ENCODE measurements at regions not wholly inside any gene's neighbourhood (a gene's known extent, or its start where the extent isn't known, plus 50 kb on each side); places are given as distances from the start of the nearest gene placed in this dataset.

- Histone ChIP-seq H3K79me2 (ENCODE audit: insufficient read depth, low read depth, low read length) (no peaks in the 10 kb centered on the region), H3K9me2 (ENCODE audit: insufficient read depth, low read length) (no peaks in the 10 kb centered on the region), H3K4me2 (ENCODE audit: low read length) (no peak overlapping the region), H3K4me1 (ENCODE audit: insufficient read depth, low read length, poor library complexity, severe bottlenecking) (peaks cover 9% of the 10 kb centered on the region), H3K36me3 (ENCODE audit: insufficient read depth, low read length) (no peaks in the 10 kb centered on the region), H3K27ac (ENCODE audit: low read depth, low read length, poor library complexity, severe bottlenecking) (no peak overlapping the region), H4K20me1 (ENCODE audit: insufficient read depth, low read length) (no peaks in the 10 kb centered on the region), H3K4me3 (ENCODE audit: low read depth, low read length, poor library complexity, severe bottlenecking) (no peak overlapping the region), H3K9me3 (ENCODE audit: low read length) (no peaks in the 10 kb centered on the region), H2AFZ (ENCODE audit: low read length) (no peak overlapping the region)
- intact Hi-C loops (cut with micrococcal nuclease; ENCODE audit: unreplicated experiment) = no loop called here
- no TSS peak for BruUV-seq (replicated peaks)
- TF ChIP-seq CTCF (conservative IDR thresholded peaks at IDR 0.05; ENCODE audit: low read length) (no peak), EZH2phosphoT487 (IDR thresholded peaks at IDR 0.05; ENCODE audit: borderline replicate concordance, low read depth, low read length) (no peak)
- POLR2A ChIA-PET = no interaction called here
- CTCF ChIA-PET (ENCODE audit: unreplicated experiment) = interaction anchor here (1.0 kb wide), 1 partner anchor 17 kb away, joined by 3 read pairs; no protein-coding TSS in a partner anchor
- no peak for DNase-seq (ENCODE audit: low spot score)
Observed at GRCh38 chr6:149263321-149263720, 54.2 kb upstream of the TAB2 start.

- Histone ChIP-seq H3K27ac (ENCODE audit: low read depth, low read length, poor library complexity, severe bottlenecking) (no peak overlapping the region), H2AFZ (ENCODE audit: low read length) (no peak overlapping the region), H4K20me1 (ENCODE audit: insufficient read depth, low read length) (no peaks in the 10 kb centered on the region), H3K9me2 (ENCODE audit: insufficient read depth, low read length) (no peaks in the 10 kb centered on the region), H3K79me2 (ENCODE audit: insufficient read depth, low read depth, low read length) (no peaks in the 10 kb centered on the region), H3K4me3 (ENCODE audit: low read depth, low read length, poor library complexity, severe bottlenecking) (no peak overlapping the region), H3K4me1 (ENCODE audit: insufficient read depth, low read length, poor library complexity, severe bottlenecking) (peaks cover 9% of the 10 kb centered on the region), H3K4me2 (ENCODE audit: low read length) (no peak overlapping the region), H3K36me3 (ENCODE audit: insufficient read depth, low read length) (no peaks in the 10 kb centered on the region), H3K9me3 (ENCODE audit: low read length) (no peaks in the 10 kb centered on the region)
- ChIA-PET CTCF (ENCODE audit: unreplicated experiment) (no interaction called here), POLR2A (interaction anchor here (1.0 kb wide), 1 partner anchor 9 kb away, joined by 3 read pairs; no protein-coding TSS in a partner anchor)
- DNase-seq (ENCODE audit: low spot score) = peak; percentile 14
- intact Hi-C loops (cut with micrococcal nuclease; ENCODE audit: unreplicated experiment) = no loop called here
- no TSS peak for BruUV-seq (replicated peaks)
- TF ChIP-seq CTCF (conservative IDR thresholded peaks at IDR 0.05; ENCODE audit: low read length) (no peak), EZH2phosphoT487 (IDR thresholded peaks at IDR 0.05; ENCODE audit: borderline replicate concordance, low read depth, low read length) (no peak)
Observed at GRCh38 chr6:149264629-149265028, 52.9 kb upstream of the TAB2 start.

- H3K4me3 ChIP-seq (ENCODE audit: low read depth, low read length, poor library complexity, severe bottlenecking) = no peak overlapping the region
- ChIA-PET CTCF (ENCODE audit: unreplicated experiment) (no interaction called here), POLR2A (no interaction called here)
- H3K9me3 ChIP-seq (ENCODE audit: low read length) = no peaks in the 10 kb centered on the region
- H3K4me2 ChIP-seq (ENCODE audit: low read length) = no peak overlapping the region
- no peaks in the 10 kb centered on the region for H4K20me1 ChIP-seq (ENCODE audit: insufficient read depth, low read length)
- H3K79me2 ChIP-seq (ENCODE audit: insufficient read depth, low read depth, low read length) = no peaks in the 10 kb centered on the region
- H3K4me1 ChIP-seq (ENCODE audit: insufficient read depth, low read length, poor library complexity, severe bottlenecking) = peaks cover 9% of the 10 kb centered on the region
- H3K9me2 ChIP-seq (ENCODE audit: insufficient read depth, low read length) = no peaks in the 10 kb centered on the region
- no peak for TF ChIP-seq EZH2phosphoT487 (IDR thresholded peaks at IDR 0.05; ENCODE audit: borderline replicate concordance, low read depth, low read length)
- no peak for TF ChIP-seq CTCF (conservative IDR thresholded peaks at IDR 0.05; ENCODE audit: low read length)
- intact Hi-C loops (cut with micrococcal nuclease; ENCODE audit: unreplicated experiment) = no loop called here
- DNase-seq (ENCODE audit: low spot score) = no peak
- no peak overlapping the region for H2AFZ ChIP-seq (ENCODE audit: low read length)
- no peaks in the 10 kb centered on the region for H3K36me3 ChIP-seq (ENCODE audit: insufficient read depth, low read length)
- no TSS peak for BruUV-seq (replicated peaks)
- H3K27ac ChIP-seq (ENCODE audit: low read depth, low read length, poor library complexity, severe bottlenecking) = no peak overlapping the region
Observed at GRCh38 chr6:149265945-149266344, 51.6 kb upstream of the TAB2 start.

Data from OCI-LY7 (cell line).